ENCODE measurements at regions not wholly inside any gene's neighbourhood (a gene's known extent, or its start where the extent isn't known, plus 50 kb on each side); places are given as distances from the start of the nearest gene placed in this dataset.

DNA sequence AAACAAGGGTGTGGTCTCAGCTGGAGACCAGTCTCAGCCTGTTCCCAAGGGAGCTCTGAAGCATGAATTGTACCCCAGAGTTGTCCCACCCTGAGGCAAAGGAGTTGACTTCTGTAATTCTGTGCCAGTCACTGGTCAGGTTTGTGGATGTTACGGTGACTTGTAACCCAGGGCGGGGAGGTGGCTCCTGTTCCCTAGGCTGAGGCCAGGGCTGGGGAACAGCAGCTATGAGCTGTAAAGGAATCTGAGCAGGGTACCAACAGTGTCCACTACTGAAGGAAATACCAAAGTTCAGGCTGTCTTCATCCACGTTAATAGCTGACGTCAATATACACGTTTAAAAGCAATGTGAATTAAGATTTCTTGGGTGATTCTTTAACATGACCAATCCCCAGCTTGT is 266.2 kb downstream of the ABHD5 start:
- 97% methylated on average over 3 of the region's 5 CpGs for WGBS (ENCODE audit: insufficient coverage)
- no peaks in the 10 kb centered on the region for H3K79me2 ChIP-seq (ENCODE audit: control insufficient read depth, insufficient read depth, low read length)
- no peak overlapping the region for H2AFZ ChIP-seq (ENCODE audit: insufficient read depth, low read depth, low read length, poor library complexity, severe bottlenecking)
- no peaks in the 10 kb centered on the region for H4K20me1 ChIP-seq (ENCODE audit: control insufficient read depth, insufficient read depth, low read length, poor library complexity, severe bottlenecking)
- Mint-ChIP-seq H3K4me3 (no peak overlapping the region), H3K4me1 (peaks cover 3% of the 10 kb centered on the region), H3K27ac (no peak overlapping the region), H3K27me3 (peaks cover 9% of the 10 kb centered on the region), H3K9me3 (ENCODE audit: insufficient read depth) (no peaks in the 10 kb centered on the region)
- no peak overlapping the region for H3K27ac ChIP-seq (ENCODE audit: low read length in 2 of 2)
- peaks cover 0 to 17% (median under 1%) of the 10 kb centered on the region in 4 experiments for H3K27me3 ChIP-seq (replicated peaks in 1 of 4; ENCODE audit: control extremely low read depth in 1 of 4, control insufficient read depth in 3 of 4, insufficient read depth in 4 of 4, low read length in 3 of 4)
- no peaks in the 10 kb centered on the region for H3K4me1 ChIP-seq (ENCODE audit: control insufficient read depth in 2 of 2, insufficient read depth in 2 of 2, low read length in 2 of 2)
- POLR2A ChIA-PET: interaction anchor here (0.6 kb wide), 1 partner anchor 60 kb away, joined by 5 read pairs; no protein-coding TSS in a partner anchor
- no peaks in the 10 kb centered on the region for H3K9me3 ChIP-seq (ENCODE audit: control extremely low read depth in 1 of 3, control insufficient read depth in 2 of 3, insufficient read depth in 1 of 3, low read length in 2 of 3)
- CTCF ChIA-PET: no interaction called here
- no peak overlapping the region for H3K4me3 ChIP-seq (ENCODE audit: control extremely low read depth in 1 of 5, extremely low read depth in 1 of 5, insufficient read depth in 1 of 5, low read depth in 2 of 5, low read length in 4 of 5)
- DNase-seq (no peak), ATAC-seq (ENCODE audit: low read depth) (no peak)
- intact Hi-C loops (cut with micrococcal nuclease): no loop called here
- TF ChIP-seq, protein P1, sequence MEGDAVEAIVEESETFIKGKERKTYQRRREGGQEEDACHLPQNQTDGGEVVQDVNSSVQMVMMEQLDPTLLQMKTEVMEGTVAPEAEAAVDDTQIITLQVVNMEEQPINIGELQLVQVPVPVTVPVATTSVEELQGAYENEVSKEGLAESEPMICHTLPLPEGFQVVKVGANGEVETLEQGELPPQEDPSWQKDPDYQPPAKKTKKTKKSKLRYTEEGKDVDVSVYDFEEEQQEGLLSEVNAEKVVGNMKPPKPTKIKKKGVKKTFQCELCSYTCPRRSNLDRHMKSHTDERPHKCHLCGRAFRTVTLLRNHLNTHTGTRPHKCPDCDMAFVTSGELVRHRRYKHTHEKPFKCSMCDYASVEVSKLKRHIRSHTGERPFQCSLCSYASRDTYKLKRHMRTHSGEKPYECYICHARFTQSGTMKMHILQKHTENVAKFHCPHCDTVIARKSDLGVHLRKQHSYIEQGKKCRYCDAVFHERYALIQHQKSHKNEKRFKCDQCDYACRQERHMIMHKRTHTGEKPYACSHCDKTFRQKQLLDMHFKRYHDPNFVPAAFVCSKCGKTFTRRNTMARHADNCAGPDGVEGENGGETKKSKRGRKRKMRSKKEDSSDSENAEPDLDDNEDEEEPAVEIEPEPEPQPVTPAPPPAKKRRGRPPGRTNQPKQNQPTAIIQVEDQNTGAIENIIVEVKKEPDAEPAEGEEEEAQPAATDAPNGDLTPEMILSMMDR (IDR thresholded peaks at IDR 0.05): no peak
- TF ChIP-seq EZH2 (IDR thresholded peaks at IDR 0.05; ENCODE audit: borderline replicate concordance, insufficient read depth, low read depth, low read length, poor library complexity, severe bottlenecking): no peak
- H3K4me2 ChIP-seq (replicated peaks; ENCODE audit: low read depth, low read length, poor library complexity, severe bottlenecking): no peak overlapping the region
- no peaks in the 10 kb centered on the region for H3K36me3 ChIP-seq (replicated peaks in 1 of 2; ENCODE audit: control extremely low read depth in 1 of 2, control insufficient read depth in 1 of 2, extremely low read depth in 1 of 2, insufficient read depth in 2 of 2, low read length in 1 of 2)
- H3K9ac ChIP-seq (ENCODE audit: low read length): no peak overlapping the region

DNA sequence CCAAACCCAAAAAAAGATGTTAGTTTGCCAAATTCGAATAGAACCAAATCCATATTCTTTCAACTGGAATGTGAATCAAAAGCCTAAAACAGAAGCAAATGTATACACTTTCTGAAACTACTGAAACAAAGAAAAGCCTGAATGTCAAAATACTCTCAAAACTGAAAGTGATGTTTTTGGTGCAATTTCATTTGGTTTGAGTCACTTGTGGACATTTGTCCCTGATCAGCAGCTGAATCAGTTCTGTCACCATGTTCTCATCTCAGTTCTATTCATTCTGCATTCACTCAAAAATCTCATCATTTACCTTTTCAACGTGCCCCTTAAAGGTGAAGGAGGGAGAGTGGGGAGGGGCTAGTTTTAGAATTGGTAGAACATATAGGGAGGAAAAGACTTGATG is 266.8 kb downstream of the ABHD5 start:
- ATAC-seq (ENCODE audit: low read depth): no peak
- H3K4me3 ChIP-seq (ENCODE audit: control extremely low read depth in 1 of 5, extremely low read depth in 1 of 5, insufficient read depth in 1 of 5, low read depth in 2 of 5, low read length in 4 of 5): no peak overlapping the region
- H3K4me2 ChIP-seq (replicated peaks; ENCODE audit: low read depth, low read length, poor library complexity, severe bottlenecking): no peak overlapping the region
- H3K4me1 ChIP-seq (ENCODE audit: control insufficient read depth in 2 of 2, insufficient read depth in 2 of 2, low read length in 2 of 2): no peaks in the 10 kb centered on the region
- Mint-ChIP-seq H3K4me3 (no peak overlapping the region), H3K4me1 (peaks cover 3% of the 10 kb centered on the region), H3K27ac (no peak overlapping the region), H3K9me3 (ENCODE audit: insufficient read depth) (no peaks in the 10 kb centered on the region), H3K27me3 (peaks cover 9% of the 10 kb centered on the region)
- no peaks in the 10 kb centered on the region for H4K20me1 ChIP-seq (ENCODE audit: control insufficient read depth, insufficient read depth, low read length, poor library complexity, severe bottlenecking)
- peaks cover 0 to 17% (median 0%) of the 10 kb centered on the region in 4 experiments for H3K27me3 ChIP-seq (replicated peaks in 1 of 4; ENCODE audit: control extremely low read depth in 1 of 4, control insufficient read depth in 3 of 4, insufficient read depth in 4 of 4, low read length in 3 of 4)
- H3K79me2 ChIP-seq (ENCODE audit: control insufficient read depth, insufficient read depth, low read length): no peaks in the 10 kb centered on the region
- no CpG with 5 or more reads among the region's 2 CpGs for WGBS (ENCODE audit: insufficient coverage)
- no peak overlapping the region for H3K27ac ChIP-seq (ENCODE audit: low read length in 2 of 2)
- DNase-seq: no peak
- no peak overlapping the region for H2AFZ ChIP-seq (ENCODE audit: insufficient read depth, low read depth, low read length, poor library complexity, severe bottlenecking)
- no peaks in the 10 kb centered on the region for H3K36me3 ChIP-seq (replicated peaks in 1 of 2; ENCODE audit: control extremely low read depth in 1 of 2, control insufficient read depth in 1 of 2, extremely low read depth in 1 of 2, insufficient read depth in 2 of 2, low read length in 1 of 2)
- no peak overlapping the region for H3K9ac ChIP-seq (ENCODE audit: low read length)
- no peaks in the 10 kb centered on the region for H3K9me3 ChIP-seq (ENCODE audit: control extremely low read depth in 1 of 3, control insufficient read depth in 2 of 3, insufficient read depth in 1 of 3, low read length in 2 of 3)
- POLR2A ChIA-PET: no interaction called here
- intact Hi-C loops (cut with micrococcal nuclease): no loop called here
- CTCF ChIA-PET: no interaction called here
- TF ChIP-seq, protein P1 (IDR thresholded peaks at IDR 0.05): no peak
- no peak for TF ChIP-seq EZH2 (IDR thresholded peaks at IDR 0.05; ENCODE audit: borderline replicate concordance, insufficient read depth, low read depth, low read length, poor library complexity, severe bottlenecking)
